DMS153 treated with DMSO at 0.1 percent for 48 hours (cell line): ENCODE measurements at regions not wholly inside any gene's neighbourhood (a gene's known extent, or its start where the extent isn't known, plus 50 kb on each side); places are given as distances from the start of the nearest gene placed in this dataset.

ENCODE experiments used
- DNase-seq: peaks from one replicate; lab custom pipeline; 2025; ENCODE audit not compliant: unreplicated experiment; lab: John Stamatoyannopoulos, UW

DNA sequence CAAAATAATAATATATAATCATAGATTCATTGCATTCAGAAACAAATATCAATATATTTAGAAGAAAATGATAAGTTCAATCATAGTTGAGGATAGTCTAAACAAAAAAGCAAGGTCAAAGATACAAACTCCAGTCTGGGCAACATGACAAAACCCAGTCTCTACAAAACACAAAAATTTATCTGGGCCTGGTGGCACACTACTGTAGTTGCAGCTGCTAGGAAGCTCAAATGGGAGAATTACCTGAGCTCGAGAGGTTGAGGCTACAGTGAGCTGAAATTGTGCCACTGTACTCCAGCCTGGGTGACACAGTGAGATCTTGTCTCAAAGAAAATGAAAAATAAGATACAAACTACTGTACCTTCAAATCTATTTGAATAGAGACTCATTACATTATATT lies 52.7 kb upstream of the ANXA10 start:
- DNase-seq = no peak
